Panc1 (cell line): ENCODE measurements at regions not wholly inside any gene's neighbourhood (a gene's known extent, or its start where the extent isn't known, plus 50 kb on each side); places are given as distances from the start of the nearest gene placed in this dataset.

ENCODE experiments used
- ATAC-seq: fragments of 200-7000 bp; cut with Tn5 transposase; 2 replicates; pipeline ENCODE4 v1.9.1; 2020; ENCODE audit warnings: mild to moderate bottlenecking, moderate library complexity
- BruUV-seq: library from RNA; stranded (reverse); fragments of 400-500 nt; replicated peaks from 2 replicates; lab custom pipeline; 2021; lab: Mats Ljungman, UMichigan
- CTCF ChIA-PET: fragments of 300-600 bp; sonication (Branson Sonifier 250); formaldehyde crosslinking; loops from one replicate; lab custom pipeline; 2022; ENCODE audit warnings: antibody characterized with exemption; lab: Charles Lee
- POLR2A ChIA-PET: fragments of 300-600 bp; sonication (Branson Sonifier 250); formaldehyde crosslinking; loops from one replicate; lab custom pipeline; 2022; ENCODE audit warnings: antibody characterized with exemption; lab: Charles Lee
- DNase-seq: peaks from one replicate; pipeline ENCODE4 v3.0.0-alpha.2; 2010; ENCODE audit warnings: low read depth, low spot score
- H3K27ac ChIP-seq: 2 replicates; pipeline ENCODE4 v1.5.1; 2011; ENCODE audit warnings: mild to moderate bottlenecking, low read length, inconsistent platforms
- H3K27me3 ChIP-seq: fragments of 200-500 bp; sonication (Bioruptor generic); 2 replicates; pipeline ENCODE4 v1.6.0; 2014; ENCODE audit warnings: low read length, inconsistent platforms; ENCODE audit not compliant: control insufficient read depth, insufficient read depth
- H3K36me3 ChIP-seq: fragments of 200-500 bp; sonication (Bioruptor generic); 2 replicates; pipeline ENCODE4 v1.5.1; 2014; ENCODE audit warnings: inconsistent platforms, mild to moderate bottlenecking, low read length, moderate library complexity; ENCODE audit not compliant: control insufficient read depth, insufficient read depth
- H3K4me1 ChIP-seq: 2 replicates; pipeline ENCODE4 v1.5.1; 2011; ENCODE audit warnings: inconsistent platforms, mild to moderate bottlenecking, low read length, moderate library complexity; ENCODE audit not compliant: control insufficient read depth, insufficient read depth
- H3K4me3 ChIP-seq, 2 experiments: 2 replicates each; pipeline ENCODE4 v1.5.1; 2011 to 2012; ENCODE audit warnings: low read depth in 2 of 2, low read length in 2 of 2, mild to moderate bottlenecking in 2 of 2, inconsistent platforms in 1 of 2, moderate library complexity in 1 of 2
- H3K9me3 ChIP-seq: fragments of 200-500 bp; sonication (Bioruptor generic); 2 replicates; pipeline ENCODE4 v1.5.1; 2014; ENCODE audit warnings: low read depth, mild to moderate bottlenecking, inconsistent platforms, low read length, moderate library complexity; ENCODE audit not compliant: control insufficient read depth, insufficient read depth
- POLR2AphosphoS5 ChIP-seq: IDR thresholded peaks from 2 replicates; pipeline ENCODE4 v1.6.1; 2012; ENCODE audit warnings: mild to moderate bottlenecking, low read depth, low read length, moderate library complexity
- SIN3A ChIP-seq: IDR thresholded peaks from 2 replicates; pipeline ENCODE4 v1.6.1; 2012; ENCODE audit warnings: low read depth, mild to moderate bottlenecking, low read length, moderate library complexity, borderline replicate concordance; ENCODE audit not compliant: insufficient read depth
- TCF7L2 ChIP-seq: IDR thresholded peaks from 2 replicates; pipeline ENCODE4 v1.6.1; 2011; ENCODE audit warnings: mild to moderate bottlenecking, low read depth, low read length, inconsistent platforms
- in situ Hi-C: cut with HindIII; loops from 2 replicates; pipeline ENCODE4 v1.10.0; 2016; ENCODE audit warnings: low sequenced_read_pairs, low pct_unique_long_range_greater_than_20kb
- intact Hi-C: fragments of 100-400 bp; cut with micrococcal nuclease; formaldehyde crosslinking; loops from one replicate; pipeline ENCODE4 v1.10.0; 2022; ENCODE audit not compliant: unreplicated experiment
- TF ChIP-seq, protein P1 (sequence below), 2 experiments: IDR thresholded peaks; 2 replicates each; pipeline ENCODE4 v1.6.1; 2011 to 2012; ENCODE audit warnings: low read depth in 2 of 2, control low read depth in 1 of 2, low read length in 1 of 2, mild to moderate bottlenecking in 1 of 2, moderate library complexity in 1 of 2; ENCODE audit not compliant: insufficient read depth in 1 of 2
- TF ChIP-seq, protein P2 (sequence below): fragments of 450-650 bp; IDR thresholded peaks from 2 replicates; pipeline ENCODE4 v1.5.1; 2017; ENCODE audit warnings: mild to moderate bottlenecking

DNA sequence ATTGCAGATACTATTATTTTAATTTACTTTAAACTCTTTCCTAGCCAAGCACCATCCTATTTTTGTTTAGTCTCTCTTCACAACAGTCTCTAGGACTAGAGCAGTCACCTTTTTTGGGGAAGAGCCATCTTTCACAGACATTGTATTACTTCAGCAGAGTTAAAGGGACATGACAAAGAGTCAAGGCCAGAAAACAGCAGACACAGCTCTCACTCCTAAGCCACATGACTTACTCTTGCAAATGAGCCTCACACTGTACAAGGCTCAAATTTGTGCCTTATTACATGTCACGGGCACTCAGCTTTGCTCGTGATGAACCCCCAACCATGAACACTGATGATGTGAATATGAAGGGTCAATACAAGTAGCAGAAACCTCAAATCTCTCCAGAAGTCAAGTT is 104.3 kb downstream of the ZNF608 start:
- no TSS peak for BruUV-seq
- intact Hi-C loops (no loop called here), in situ Hi-C loops (no loop called here)
- Histone ChIP-seq H3K4me1 (peaks cover 30% of the 10 kb centered on the region), H3K9me3 (no peaks in the 10 kb centered on the region), H3K27me3 (no peaks in the 10 kb centered on the region), H3K27ac (peak overlapping the region; percentile 92), H3K36me3 (no peaks in the 10 kb centered on the region), H3K4me3 (no peak overlapping the region)
- CTCF ChIA-PET = no interaction called here
- TF ChIP-seq, protein P1, sequence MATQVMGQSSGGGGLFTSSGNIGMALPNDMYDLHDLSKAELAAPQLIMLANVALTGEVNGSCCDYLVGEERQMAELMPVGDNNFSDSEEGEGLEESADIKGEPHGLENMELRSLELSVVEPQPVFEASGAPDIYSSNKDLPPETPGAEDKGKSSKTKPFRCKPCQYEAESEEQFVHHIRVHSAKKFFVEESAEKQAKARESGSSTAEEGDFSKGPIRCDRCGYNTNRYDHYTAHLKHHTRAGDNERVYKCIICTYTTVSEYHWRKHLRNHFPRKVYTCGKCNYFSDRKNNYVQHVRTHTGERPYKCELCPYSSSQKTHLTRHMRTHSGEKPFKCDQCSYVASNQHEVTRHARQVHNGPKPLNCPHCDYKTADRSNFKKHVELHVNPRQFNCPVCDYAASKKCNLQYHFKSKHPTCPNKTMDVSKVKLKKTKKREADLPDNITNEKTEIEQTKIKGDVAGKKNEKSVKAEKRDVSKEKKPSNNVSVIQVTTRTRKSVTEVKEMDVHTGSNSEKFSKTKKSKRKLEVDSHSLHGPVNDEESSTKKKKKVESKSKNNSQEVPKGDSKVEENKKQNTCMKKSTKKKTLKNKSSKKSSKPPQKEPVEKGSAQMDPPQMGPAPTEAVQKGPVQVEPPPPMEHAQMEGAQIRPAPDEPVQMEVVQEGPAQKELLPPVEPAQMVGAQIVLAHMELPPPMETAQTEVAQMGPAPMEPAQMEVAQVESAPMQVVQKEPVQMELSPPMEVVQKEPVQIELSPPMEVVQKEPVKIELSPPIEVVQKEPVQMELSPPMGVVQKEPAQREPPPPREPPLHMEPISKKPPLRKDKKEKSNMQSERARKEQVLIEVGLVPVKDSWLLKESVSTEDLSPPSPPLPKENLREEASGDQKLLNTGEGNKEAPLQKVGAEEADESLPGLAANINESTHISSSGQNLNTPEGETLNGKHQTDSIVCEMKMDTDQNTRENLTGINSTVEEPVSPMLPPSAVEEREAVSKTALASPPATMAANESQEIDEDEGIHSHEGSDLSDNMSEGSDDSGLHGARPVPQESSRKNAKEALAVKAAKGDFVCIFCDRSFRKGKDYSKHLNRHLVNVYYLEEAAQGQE (IDR thresholded peaks at IDR 0.05; ENCODE audit: insufficient read depth in 1 of 2, low read depth in 2 of 2, low read length in 1 of 2) = no peak
- TF ChIP-seq POLR2AphosphoS5 (no peak), SIN3A (no peak), TCF7L2 (no peak)
- TF ChIP-seq, protein P2, sequence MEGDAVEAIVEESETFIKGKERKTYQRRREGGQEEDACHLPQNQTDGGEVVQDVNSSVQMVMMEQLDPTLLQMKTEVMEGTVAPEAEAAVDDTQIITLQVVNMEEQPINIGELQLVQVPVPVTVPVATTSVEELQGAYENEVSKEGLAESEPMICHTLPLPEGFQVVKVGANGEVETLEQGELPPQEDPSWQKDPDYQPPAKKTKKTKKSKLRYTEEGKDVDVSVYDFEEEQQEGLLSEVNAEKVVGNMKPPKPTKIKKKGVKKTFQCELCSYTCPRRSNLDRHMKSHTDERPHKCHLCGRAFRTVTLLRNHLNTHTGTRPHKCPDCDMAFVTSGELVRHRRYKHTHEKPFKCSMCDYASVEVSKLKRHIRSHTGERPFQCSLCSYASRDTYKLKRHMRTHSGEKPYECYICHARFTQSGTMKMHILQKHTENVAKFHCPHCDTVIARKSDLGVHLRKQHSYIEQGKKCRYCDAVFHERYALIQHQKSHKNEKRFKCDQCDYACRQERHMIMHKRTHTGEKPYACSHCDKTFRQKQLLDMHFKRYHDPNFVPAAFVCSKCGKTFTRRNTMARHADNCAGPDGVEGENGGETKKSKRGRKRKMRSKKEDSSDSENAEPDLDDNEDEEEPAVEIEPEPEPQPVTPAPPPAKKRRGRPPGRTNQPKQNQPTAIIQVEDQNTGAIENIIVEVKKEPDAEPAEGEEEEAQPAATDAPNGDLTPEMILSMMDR = no peak
- DNase-seq (no peak), ATAC-seq (no peak)
- POLR2A ChIA-PET = no interaction called here

DNA sequence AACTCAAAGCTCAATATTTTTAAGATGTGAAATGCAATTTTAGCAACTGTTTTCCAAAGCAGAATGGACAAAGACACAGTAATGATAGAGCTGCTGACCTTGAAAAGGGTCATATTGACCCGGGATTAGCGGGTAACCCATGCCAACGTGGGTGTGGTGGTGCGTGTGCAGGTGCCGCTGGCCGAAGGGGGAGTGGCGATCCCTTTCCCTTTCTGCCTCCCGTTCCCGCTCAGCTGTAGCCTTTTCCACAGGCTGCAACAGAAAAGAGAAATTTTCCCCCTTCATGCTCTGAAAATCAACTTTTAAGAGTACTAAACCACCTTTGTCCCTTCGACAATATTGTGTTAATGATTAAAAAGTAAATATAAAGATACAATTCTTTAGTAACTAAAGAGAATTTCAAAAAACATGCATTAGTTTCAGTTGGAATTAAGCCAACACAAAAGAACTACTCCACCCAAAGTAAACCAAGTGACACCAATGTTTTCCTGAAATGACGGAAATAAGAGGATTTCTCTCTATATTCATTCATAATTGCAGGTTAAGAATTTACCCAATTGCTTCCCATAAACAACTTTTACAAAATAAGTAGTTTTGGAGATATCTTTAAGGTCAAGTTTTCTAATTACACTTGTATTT is 105.2 kb downstream of the ZNF608 start:
- H3K4me3 ChIP-seq = no peak overlapping the region
- peaks cover 28% of the 10 kb centered on the region for H3K4me1 ChIP-seq
- H3K27ac ChIP-seq = peak overlapping the region; percentile 92
- no peak for TF ChIP-seq POLR2AphosphoS5
- TF ChIP-seq, protein P2 = no peak
- TF ChIP-seq, protein P1 (IDR thresholded peaks at IDR 0.05; ENCODE audit: insufficient read depth in 1 of 2, low read depth in 2 of 2, low read length in 1 of 2) = no peak
- no peak for TF ChIP-seq TCF7L2
- TF ChIP-seq SIN3A = no peak
- no peaks in the 10 kb centered on the region for H3K27me3 ChIP-seq
- ChIA-PET POLR2A (no interaction called here), CTCF (no interaction called here)
- H3K9me3 ChIP-seq = no peaks in the 10 kb centered on the region
- BruUV-seq = no TSS peak
- ATAC-seq (no peak), DNase-seq (no peak)
- intact Hi-C loops (no loop called here), in situ Hi-C loops (no loop called here)
- H3K36me3 ChIP-seq = no peaks in the 10 kb centered on the region
